Effector CD8-positive, alpha-beta T cell (primary cell): ENCODE measurements at regions not wholly inside any gene's neighbourhood (a gene's known extent, or its start where the extent isn't known, plus 50 kb on each side); places are given as distances from the start of the nearest gene placed in this dataset.

Source experiments
- DNase-seq: peaks from one replicate; lab custom pipeline; 2025; lab: John Stamatoyannopoulos, UW

DNA sequence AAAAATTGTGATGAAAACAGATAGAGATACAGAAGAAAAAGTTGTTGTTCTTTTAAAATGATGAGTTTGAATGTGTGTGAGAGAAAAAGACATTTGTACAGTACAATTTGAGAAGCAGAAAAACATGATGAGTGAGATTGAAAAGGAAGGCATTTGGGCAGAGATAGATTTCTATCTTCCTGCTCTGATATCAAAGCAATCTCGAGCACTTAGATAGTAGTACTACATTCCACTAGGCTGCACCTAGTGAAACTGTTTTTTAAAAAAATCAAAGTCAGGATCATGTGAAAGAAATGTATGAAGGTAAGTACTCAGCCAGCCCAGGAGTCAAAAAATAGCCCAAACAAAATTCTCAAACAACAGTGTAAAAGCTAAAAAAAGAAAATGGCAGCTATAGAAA lies 104.1 kb upstream of the UBE2E2 start:
- DNase-seq: no peak

DNA sequence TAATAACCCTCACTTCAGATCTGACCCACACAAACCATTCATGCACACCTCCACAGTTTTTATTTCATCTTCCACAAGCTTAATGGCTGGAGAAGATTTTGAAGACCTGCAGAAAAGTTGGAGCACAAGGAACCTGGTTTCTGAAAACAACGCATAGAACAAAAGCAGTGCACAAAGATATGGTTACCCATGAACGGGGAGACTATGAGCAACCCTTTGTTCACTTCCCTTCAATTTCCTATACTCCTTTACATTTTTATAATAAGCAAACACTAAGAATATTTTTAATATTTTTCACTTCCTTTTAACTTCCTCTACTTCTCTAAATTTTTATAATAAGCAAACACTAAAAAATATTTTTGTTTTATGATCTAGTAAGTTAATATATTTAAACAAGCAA lies 103.5 kb upstream of the UBE2E2 start:
- no peak for DNase-seq

DNA sequence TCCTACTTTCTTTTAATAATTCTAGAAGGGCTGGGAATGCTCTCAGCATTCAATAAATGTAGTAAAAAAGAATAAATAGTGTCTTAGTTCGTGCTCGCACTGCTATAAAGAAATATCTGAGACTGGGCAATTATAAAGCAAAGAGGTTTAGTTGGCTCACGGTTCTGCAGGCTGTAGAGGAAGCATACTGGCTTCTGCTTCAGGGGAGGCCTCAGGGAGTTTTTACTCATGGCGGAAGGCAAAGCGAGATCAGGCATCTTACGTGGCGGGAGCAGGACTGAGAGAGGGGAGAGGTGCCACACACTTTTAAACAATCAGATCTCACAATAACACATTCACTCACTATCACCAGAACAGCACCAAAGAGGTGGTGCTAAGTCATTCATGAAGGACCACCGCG lies 103.0 kb upstream of the UBE2E2 start:
- DNase-seq: no peak

DNA sequence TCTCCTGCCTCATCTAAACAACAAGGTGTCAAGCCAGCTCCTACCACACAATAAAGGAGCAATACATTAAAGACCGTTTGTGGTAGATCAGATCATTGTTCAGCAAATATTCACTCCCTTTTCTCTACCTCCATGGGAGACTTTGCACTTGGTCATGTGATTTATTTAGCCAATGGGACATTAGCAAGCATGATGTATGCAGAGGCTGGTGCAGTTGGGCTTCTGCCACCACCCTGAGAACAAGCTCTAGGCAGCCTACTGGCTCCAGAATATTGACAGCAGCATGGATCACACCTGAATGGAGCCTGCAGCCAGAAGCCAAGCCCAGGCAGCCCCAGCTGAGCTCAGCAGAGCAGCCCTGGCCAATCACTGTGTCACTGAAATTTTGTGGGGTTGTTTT lies 99.4 kb upstream of the UBE2E2 start:
- DNase-seq: no peak

DNA sequence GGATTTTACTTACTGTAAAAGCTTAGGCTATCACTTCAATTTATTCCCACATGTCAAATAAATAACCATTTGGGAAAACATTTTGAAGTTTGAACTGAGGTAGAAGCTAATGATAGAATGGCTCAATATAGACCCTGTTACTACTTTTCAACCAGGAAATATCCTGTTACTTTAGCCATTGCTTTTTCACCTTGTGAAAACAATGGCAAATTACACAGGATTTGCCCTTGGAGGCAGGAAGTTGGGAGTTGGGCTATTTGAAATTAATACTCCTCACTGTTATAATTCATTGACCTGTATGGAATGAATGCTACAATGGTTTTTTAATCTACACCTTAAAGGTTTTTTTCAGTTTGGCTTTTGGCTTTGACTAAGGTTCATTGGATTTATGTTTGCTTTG lies 98.1 kb upstream of the UBE2E2 start:
- no peak for DNase-seq

DNA sequence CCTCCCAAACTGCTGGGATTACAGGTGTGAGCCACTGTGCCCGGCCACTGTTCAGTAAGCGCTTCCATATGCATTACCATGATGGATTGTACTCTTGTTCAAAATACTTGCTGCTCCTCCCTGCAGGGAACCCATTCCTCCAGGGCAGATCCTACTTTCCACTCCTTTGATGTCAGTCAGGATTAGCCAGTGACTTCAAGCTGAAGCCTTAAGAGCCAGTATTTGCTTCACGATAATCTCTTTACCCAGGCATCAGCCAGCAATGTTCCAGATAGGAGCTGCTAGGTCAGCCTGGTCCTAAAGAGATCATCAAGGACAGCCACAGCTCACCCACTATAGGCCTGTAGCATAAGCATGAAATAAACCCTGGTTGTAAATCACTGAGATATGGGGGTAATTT lies 96.5 kb upstream of the UBE2E2 start:
- DNase-seq: no peak

DNA sequence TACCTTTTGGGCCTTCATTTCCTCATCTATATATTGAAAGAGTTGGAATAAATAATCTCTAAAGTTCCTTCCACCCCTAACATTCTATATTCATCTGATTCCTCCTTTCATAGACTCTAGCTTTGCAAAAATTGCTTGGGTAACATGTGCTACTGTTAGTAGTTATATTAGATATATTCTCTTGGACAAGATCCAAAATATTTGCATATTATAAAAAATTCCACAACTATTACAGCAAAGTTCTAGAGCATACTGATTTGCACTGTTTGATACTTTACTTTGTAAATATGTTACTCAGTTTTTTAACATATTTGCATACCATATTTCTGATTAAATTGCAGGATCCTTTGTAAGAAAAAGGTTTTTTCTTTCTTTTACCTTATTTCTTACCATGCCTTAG lies 95.9 kb upstream of the UBE2E2 start:
- no peak for DNase-seq

DNA sequence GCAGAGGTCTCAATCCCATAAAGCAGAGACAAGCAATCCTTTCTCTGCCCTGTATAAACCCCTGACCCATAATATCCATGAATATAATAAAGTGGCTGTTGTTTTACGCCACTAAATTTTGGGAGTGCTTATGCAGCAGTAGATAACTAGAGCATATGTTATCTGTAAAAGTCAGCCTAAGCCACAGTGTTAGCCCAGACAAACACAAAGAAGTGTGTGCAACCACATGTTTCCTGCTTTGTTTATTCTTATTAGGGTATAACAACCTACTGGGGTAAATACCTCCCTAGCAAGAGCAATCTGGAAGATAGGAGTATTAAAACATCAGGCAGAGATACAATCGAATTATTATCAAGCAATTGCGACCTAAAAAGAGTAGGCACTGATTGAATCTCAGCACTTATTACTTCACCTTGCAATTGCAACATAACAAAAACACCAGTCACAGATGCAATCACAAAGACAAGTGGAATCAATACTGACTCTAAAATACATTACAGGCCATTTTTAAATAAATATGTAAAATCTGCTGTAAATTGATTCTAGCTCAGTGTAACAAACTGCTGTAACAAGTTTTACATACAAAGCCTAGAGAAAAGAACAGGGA lies 94.6 kb upstream of the UBE2E2 start:
- DNase-seq: no peak

DNA sequence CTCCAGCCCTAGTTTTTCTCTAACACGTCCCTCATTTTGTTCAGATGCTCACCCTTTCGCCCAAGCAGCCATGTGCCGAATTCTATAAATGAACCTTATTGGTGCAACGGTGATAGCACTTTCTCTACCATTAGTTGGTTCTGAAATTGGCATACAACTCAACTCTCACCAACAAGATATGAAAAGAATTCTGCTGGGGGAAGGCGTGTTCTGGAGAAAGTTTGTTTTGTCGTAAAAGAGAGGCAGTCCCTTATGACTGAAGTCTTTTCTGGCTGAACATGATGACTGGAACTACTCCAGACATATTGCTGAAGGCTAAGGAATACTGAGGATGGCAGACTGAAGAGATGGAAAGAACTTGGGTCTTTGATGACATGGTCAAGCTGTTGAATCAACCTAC lies 91.8 kb upstream of the UBE2E2 start:
- DNase-seq: no peak

DNA sequence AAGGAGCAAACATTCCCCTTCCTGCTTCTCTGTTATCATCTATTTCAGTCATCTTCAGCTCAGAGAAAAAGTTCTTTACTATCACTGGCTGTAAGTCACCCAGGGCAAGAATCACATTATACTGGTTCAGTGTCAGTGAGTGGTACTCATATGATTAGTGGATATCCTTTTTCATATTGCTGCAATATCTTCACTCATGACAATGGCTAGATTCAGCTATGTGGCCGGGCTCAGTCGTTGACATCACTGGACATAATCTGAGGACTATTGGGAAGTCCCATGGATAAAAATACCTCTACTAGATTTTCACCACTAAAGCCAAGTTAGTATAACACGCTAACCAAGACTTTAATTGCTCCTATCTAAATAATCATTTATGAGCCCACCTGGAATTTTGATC lies 91.3 kb upstream of the UBE2E2 start:
- no peak for DNase-seq

DNA sequence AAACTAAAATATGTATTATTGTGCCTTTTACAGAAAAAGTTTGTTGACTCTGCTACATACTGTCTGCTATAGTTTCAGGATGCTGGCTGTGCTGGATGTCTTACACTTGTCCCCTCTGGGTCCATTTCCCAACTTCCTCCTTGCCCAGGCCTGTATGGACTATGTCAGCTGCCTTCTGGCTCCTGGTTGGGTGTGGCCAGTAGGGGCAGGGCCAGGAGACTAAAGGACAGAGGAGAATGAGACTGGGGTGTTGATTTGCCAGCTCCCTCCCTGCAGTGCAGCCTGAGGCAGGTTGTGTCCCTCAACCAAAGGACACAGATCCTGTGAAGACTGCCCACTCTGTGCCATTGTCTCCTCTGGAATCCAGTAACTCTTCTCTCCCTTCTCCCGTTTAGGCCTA lies 90.6 kb upstream of the UBE2E2 start:
- DNase-seq: no peak

DNA sequence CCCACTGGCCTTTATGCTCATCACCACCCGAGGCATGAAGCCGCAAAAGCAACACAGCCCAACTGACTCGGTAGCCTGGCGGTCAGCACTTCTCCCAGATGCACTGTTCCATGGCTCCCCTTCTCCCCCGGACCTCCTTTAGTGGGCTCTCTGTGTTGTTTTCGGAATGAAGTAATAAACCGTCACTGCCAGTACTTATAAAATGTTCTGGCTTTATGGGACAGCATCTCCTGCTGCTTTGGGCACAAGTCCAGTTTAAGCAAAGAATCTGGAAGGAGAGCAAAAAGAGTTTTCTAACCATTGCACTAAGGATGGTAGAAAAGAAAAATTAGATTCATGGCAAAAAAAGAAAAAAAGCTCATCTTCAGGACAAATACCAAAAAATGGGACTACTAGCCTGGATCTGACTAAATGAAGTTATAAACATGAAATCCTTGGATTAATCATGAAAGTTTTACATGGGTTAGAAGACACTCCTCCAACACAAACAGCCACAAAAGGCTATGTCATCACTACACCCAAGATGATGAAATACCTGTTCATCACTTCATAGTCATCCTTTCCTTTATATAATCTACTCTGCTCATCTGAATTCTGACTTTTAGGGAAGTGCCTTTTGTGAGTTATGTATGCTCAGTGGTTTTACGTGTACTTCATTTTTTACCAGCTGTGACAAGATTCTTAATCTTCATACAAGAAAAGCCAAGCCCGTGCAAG lies 89.5 kb upstream of the UBE2E2 start:
- no peak for DNase-seq

DNA sequence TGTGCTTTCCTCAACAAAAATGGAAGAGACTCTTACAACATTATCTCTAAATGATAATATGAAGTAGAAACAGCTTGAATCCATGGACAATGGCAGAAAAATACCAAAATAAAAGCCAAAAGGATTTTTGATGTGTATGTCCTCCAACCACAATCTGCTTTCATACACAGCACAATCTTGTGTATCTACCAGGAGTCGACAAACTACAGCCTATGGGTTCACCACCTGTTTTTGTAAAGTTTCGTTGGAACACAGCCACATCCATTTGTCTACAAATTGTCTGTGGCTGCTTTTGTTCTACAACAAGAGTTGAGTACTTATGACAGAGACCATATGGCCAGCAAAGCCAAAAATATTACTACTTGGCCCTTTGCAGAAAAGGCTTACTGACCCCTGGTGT lies 88.7 kb upstream of the UBE2E2 start:
- no peak for DNase-seq

DNA sequence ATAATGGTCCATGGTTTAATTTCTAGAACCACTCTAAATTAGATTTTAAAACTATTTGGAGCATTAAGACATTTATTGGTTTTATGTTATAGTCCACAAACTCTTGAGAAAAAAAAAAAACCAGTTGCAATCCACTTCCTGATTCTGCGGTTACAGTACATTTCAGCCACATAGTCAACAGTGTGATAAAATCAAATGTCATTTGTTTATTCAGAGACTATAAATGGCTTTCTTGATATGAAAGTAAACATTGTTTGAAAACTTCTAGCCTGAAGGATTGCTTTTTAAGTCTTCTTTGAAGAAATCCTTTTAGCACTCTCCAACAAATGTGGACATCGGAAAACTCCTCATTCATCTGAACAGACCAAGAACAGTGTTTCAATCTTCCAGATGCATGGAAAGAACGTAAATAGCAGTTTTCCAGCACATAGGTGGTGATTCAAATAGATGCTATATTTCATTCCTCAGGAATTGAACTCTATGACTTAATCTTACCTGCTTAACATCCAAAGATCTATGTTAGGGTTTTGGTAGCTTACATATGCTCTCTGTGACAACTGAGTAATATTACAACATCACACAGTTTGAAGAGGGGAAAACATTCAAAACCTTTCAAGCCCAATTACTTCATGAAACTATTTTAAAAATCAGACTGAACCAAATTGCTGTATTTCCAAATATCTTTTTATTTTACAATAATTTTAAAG lies 87.8 kb upstream of the UBE2E2 start:
- DNase-seq: no peak

DNA sequence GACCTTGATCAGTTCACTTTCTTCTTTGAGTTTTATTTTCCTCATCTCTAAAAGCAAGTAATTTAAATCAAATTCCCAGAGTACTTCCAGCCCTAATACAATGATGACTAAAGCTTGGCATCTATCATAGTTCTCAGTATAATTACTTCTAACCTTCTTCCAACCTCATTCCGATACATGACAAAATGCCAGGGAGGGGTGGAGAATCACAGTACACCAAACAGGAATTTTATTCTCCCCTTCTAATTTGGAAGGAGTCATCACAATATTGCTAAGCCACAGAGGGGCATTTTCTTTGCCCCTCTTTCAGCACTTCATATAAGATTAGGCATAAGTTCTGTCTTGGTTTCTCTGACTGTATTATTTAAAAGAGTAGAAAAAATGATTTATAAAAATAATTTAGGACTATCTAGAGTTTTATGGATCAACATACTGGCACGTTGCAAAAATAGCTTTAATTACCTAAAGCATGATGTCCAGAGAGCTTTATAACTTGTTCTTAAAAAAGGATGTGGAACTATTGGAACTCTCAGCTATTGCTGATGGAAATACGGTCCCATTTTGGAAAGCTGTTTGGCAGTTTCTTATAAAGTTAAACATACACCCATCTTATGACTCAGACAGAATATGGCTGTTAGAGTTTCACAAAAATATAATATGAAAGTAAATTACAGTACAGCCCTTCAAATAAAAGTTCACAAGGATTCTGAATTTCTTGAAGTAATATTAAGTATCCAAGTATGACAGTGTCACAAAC lies 86.9 kb upstream of the UBE2E2 start:
- DNase-seq: no peak

DNA sequence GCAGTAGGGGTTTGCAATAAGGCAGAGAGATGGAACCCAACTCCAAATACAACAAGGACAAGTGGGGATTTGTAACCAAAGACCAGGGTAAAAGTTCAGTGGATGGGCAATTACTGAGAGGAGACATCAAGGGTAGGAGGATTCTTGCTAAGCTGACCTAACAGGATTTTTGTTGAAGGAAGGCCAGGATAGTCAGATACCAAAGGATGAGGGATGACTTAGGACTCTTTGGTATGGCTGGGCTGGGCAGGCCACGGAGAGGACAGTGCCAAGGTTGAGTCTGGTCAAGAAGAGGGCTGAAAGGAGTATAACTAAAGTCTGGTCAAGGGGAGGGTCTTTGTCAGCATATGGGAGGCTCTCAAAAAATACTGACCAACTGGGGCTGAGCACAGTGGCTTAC lies 85.3 kb upstream of the UBE2E2 start:
- no peak for DNase-seq

DNA sequence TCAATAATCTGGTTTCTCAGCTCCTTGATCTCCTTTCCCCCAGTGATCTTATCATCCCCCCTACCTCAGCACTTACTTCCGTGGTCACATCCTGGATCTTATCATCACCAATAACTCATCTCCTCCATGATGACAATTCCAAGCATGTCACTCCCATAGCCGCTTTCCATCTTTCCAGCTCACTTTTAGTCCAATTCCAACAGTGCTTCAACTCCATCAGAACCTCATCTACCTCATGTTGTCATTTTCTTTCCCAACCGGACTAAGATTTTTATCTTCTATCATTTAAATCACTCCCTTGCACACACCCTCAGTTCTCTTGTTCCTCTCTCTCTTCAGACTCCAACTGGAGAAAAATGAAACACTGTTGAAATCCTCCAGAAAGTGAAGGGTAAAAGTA lies 75.9 kb upstream of the UBE2E2 start:
- DNase-seq: no peak

DNA sequence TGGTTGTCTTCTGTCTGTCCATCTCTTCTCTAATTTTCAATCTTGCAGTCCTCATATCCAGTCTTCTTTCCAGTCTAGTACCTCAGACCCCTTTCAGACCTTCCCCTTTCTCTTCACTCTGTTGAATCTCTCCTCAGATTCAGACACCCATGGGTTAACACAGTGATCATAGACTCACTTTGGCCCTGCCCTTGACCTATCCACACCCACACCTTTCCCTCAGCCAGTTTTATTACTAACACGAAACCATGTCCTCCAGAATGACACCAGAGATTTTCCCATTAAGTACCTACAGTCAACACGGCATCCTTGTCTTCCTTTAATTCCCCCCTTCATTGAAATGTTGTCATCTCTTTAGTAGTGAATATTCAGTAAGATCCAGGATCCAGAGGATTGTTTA lies 74.5 kb upstream of the UBE2E2 start:
- DNase-seq: no peak

DNA sequence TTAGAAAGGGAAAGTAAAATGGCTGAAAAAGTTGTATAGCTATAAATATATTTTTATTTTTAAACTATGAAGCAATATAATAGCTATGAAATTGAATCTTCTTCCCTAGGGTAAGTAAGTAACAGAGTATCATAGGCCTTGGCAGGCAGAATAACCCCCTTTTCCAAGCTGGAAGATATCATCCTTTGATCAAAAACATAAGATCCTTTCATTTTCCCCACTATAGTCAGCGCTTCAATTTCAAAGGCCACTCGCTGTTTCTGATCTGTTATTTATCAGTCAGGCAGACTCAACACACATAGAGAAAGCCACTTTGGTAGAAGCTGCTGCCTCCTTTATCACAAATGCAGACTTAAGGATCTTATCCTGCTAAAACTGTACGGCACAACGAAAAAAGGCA lies 74.0 kb upstream of the UBE2E2 start:
- no peak for DNase-seq

DNA sequence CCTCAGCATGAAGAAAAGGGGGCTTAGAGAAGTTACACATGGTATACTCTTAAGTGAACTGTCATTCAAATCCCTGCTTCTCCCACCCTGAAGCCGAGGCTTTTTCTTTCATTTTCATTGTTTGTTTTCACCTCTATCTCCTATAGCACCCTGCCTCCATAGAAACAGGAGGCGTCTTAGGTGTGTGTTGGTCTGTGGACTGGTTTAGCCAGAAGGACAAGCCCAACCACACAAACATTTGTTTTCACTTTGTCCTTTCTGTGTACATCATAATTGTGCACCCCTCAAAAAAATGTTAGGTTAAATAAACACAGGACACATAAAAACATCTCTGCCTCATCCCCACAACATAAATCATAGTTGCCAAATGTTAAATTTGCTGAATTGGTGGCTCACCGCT lies 73.3 kb upstream of the UBE2E2 start:
- DNase-seq: no peak

DNA sequence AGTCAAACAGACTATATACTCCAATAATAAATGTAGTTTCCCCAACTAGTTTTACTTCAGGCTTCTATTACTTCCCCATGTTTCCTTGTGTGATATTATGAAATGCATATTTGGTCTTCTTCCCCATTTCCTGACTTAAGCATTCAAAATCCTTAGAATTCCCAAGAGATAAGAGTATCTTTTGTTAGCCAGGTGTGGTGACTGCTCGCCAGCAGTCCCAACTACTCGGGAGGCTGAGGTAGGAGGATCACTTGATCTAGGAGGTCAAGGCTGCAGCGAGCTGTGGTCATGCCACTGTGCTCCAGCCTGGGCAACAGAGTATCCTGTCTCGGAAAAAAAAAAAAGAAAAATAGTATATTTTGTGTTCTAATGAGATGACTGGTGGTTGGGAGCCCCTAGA lies 72.7 kb upstream of the UBE2E2 start:
- no peak for DNase-seq

DNA sequence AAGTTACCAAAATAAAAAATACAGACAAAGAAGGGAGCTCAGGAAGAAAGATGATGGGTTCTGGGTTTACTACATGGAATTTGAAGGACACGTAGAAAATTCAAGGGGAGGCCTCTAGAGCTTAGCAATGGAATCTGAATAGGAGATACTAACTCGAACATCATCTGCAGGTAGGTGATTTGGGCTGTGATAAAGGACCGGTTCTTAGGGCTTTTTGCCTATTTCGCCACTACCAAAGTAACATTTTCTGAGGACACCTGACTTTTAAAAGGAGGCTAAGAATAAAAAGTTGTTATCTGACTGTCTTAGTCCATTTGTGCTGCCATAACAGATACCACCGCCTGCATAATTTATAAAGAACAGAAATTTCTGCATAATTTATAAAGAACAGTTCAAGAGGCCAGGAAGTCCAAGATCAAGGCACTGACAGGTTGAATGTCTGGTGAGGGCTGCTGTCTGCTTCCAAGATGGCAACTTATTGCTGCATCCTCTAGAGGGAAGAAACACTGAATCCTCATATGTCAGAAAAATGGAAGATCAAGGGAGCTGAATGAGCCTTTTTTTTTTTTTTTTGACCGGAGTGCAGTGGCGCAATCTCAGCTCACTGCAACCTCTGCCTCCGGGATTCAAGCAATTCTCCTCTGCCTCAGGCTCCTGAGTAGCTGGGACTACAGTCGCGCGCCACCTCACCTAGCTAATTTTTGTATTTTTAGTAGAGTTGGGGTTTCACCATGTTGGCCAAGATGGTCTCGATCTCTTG lies 67.9 kb upstream of the UBE2E2 start:
- no peak for DNase-seq
